ENCODE measurements at regions not wholly inside any gene's neighbourhood (a gene's known extent, or its start where the extent isn't known, plus 50 kb on each side); places are given as distances from the start of the nearest gene placed in this dataset.

DNA sequence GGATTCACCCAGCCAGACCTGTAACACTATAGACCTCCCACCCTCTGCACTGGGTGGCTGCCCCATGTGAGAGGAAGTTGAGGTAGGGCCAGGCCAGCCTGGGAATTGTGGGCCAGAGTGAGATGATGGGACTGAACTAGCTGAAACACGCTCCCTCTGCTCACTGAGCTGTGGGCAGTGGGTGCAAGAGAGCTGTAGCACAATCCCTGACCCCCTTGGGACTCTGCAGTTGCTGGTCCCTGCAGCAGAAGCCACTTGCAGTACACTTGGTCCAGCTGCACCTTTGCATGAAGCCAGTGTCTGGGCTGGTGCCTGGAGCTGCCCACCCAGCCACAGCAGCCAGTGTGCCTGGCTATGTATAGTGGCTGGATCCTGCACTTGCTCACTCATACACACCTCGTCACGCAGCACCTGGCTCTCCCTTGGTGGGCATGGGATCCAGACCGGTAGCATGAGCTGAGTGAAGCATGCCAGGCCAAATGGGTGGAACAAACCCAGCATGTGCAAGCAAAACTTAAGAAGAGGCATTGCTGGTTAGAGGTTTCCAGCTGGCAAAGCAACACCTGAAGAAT lies 805.7 kb upstream of the GBE1 start:
- TF ChIP-seq TSHZ2 (CRISPR knock-in tag; IDR thresholded peaks at IDR 0.05) = no peak
- no peak for TF ChIP-seq GLIS3 (CRISPR knock-in tag; IDR thresholded peaks at IDR 0.05)
- TF ChIP-seq ZNF565 (CRISPR knock-in tag; conservative IDR thresholded peaks at IDR 0.05; ENCODE audit: low read depth) = no peak
- TF ChIP-seq ISL1 (CRISPR knock-in tag; IDR thresholded peaks at IDR 0.05) = no peak
- TF ChIP-seq TOX (CRISPR knock-in tag; IDR thresholded peaks at IDR 0.05; ENCODE audit: borderline replicate concordance) = no peak
- no peak for TF ChIP-seq ZFP3 (CRISPR knock-in tag; IDR thresholded peaks at IDR 0.05)
- TF ChIP-seq ARNTL (CRISPR knock-in tag; IDR thresholded peaks at IDR 0.05; ENCODE audit: borderline replicate concordance, low read depth) = no peak
- TF ChIP-seq, protein P1, sequence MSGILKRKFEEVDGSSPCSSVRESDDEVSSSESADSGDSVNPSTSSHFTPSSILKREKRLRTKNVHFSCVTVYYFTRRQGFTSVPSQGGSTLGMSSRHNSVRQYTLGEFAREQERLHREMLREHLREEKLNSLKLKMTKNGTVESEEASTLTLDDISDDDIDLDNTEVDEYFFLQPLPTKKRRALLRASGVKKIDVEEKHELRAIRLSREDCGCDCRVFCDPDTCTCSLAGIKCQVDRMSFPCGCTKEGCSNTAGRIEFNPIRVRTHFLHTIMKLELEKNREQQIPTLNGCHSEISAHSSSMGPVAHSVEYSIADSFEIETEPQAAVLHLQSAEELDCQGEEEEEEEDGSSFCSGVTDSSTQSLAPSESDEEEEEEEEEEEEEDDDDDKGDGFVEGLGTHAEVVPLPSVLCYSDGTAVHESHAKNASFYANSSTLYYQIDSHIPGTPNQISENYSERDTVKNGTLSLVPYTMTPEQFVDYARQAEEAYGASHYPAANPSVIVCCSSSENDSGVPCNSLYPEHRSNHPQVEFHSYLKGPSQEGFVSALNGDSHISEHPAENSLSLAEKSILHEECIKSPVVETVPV (CRISPR knock-in tag; IDR thresholded peaks at IDR 0.05) = no peak
- TF ChIP-seq SNAI2 (CRISPR knock-in tag; IDR thresholded peaks at IDR 0.05) = no peak
- TF ChIP-seq OSR1 (CRISPR knock-in tag; IDR thresholded peaks at IDR 0.05) = no peak
- TF ChIP-seq, protein P2, sequence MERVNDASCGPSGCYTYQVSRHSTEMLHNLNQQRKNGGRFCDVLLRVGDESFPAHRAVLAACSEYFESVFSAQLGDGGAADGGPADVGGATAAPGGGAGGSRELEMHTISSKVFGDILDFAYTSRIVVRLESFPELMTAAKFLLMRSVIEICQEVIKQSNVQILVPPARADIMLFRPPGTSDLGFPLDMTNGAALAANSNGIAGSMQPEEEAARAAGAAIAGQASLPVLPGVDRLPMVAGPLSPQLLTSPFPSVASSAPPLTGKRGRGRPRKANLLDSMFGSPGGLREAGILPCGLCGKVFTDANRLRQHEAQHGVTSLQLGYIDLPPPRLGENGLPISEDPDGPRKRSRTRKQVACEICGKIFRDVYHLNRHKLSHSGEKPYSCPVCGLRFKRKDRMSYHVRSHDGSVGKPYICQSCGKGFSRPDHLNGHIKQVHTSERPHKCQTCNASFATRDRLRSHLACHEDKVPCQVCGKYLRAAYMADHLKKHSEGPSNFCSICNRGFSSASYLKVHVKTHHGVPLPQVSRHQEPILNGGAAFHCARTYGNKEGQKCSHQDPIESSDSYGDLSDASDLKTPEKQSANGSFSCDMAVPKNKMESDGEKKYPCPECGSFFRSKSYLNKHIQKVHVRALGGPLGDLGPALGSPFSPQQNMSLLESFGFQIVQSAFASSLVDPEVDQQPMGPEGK (CRISPR knock-in tag; IDR thresholded peaks at IDR 0.05; ENCODE audit: borderline replicate concordance) = no peak
- no peak for TF ChIP-seq ESRRG (CRISPR knock-in tag; IDR thresholded peaks at IDR 0.05)
- no peak for TF ChIP-seq POU6F1 (CRISPR knock-in tag; IDR thresholded peaks at IDR 0.05; ENCODE audit: borderline replicate concordance, low read depth)
- ATAC-seq = no peak

- TF ChIP-seq ZNF8 (CRISPR knock-in tag; IDR thresholded peaks at IDR 0.05) = no peak
- TF ChIP-seq CSDC2 (CRISPR knock-in tag; IDR thresholded peaks at IDR 0.05) = no peak
- no peak for TF ChIP-seq RARB (CRISPR knock-in tag; IDR thresholded peaks at IDR 0.05)
- TF ChIP-seq ARNTL (CRISPR knock-in tag; IDR thresholded peaks at IDR 0.05; ENCODE audit: borderline replicate concordance, low read depth) = no peak
- TF ChIP-seq TSHZ2 (CRISPR knock-in tag; IDR thresholded peaks at IDR 0.05) = no peak
- TF ChIP-seq ZNF70 (CRISPR knock-in tag; IDR thresholded peaks at IDR 0.05) = no peak
- no peak for TF ChIP-seq BACH2 (CRISPR knock-in tag; IDR thresholded peaks at IDR 0.05; ENCODE audit: borderline replicate concordance)
- TF ChIP-seq POU6F1 (CRISPR knock-in tag; IDR thresholded peaks at IDR 0.05; ENCODE audit: borderline replicate concordance, low read depth) = no peak
- no peak for TF ChIP-seq ESRRG (CRISPR knock-in tag; IDR thresholded peaks at IDR 0.05)
- TF ChIP-seq ZFP30 (CRISPR knock-in tag; IDR thresholded peaks at IDR 0.05) = no peak
- TF ChIP-seq TOX (CRISPR knock-in tag; IDR thresholded peaks at IDR 0.05; ENCODE audit: borderline replicate concordance) = no peak
- TF ChIP-seq PPARA (CRISPR knock-in tag; IDR thresholded peaks at IDR 0.05; ENCODE audit: borderline replicate concordance) = no peak
- no peak for TF ChIP-seq TCF4 (CRISPR knock-in tag; IDR thresholded peaks at IDR 0.05; ENCODE audit: borderline replicate concordance)
- no peak for TF ChIP-seq OSR1 (CRISPR knock-in tag; IDR thresholded peaks at IDR 0.05)
- TF ChIP-seq ISL1 (CRISPR knock-in tag; IDR thresholded peaks at IDR 0.05) = no peak
- TF ChIP-seq, protein P3, sequence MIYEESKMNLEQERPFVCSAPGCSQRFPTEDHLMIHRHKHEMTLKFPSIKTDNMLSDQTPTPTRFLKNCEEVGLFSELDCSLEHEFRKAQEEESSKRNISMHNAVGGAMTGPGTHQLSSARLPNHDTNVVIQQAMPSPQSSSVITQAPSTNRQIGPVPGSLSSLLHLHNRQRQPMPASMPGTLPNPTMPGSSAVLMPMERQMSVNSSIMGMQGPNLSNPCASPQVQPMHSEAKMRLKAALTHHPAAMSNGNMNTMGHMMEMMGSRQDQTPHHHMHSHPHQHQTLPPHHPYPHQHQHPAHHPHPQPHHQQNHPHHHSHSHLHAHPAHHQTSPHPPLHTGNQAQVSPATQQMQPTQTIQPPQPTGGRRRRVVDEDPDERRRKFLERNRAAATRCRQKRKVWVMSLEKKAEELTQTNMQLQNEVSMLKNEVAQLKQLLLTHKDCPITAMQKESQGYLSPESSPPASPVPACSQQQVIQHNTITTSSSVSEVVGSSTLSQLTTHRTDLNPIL (CRISPR knock-in tag; IDR thresholded peaks at IDR 0.05; ENCODE audit: low read depth) = no peak
- TF ChIP-seq, protein P2 (CRISPR knock-in tag; IDR thresholded peaks at IDR 0.05; ENCODE audit: borderline replicate concordance) = no peak
- no peak for TF ChIP-seq GLIS3 (CRISPR knock-in tag; IDR thresholded peaks at IDR 0.05)
- ATAC-seq = no peak
Observed at GRCh38 chr3:82562896-82563295, 801.5 kb upstream of the GBE1 start.
